ENCODE measurements at regions not wholly inside any gene's neighbourhood (a gene's known extent, or its start where the extent isn't known, plus 50 kb on each side); places are given as distances from the start of the nearest gene placed in this dataset.
"Not testable (repeated sequence)": the region's sequence is repeated elsewhere in the genome, so short reads cannot be mapped to it uniquely, and the experiment has no call there.

DNA sequence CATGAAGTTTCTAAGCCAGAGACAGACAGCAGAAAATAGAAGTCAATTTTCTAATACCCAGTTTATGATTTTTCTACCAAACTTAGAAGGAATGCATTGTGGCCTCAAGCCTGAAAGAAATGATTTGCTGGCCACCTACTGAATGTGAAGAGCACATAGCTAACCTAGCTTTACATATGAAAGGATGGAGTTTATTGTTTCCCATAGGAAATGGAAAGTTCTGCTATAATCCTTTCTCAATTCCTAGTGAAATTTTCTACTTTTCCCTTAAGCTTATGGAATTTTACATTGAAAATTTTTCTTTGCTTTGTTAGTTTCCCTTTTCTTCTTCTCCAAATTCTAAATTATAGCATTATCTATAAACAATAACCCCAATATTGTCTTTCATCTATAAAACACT lies 110.1 kb downstream of the TMEM167A start:
- Histone ChIP-seq H3K27ac (ENCODE audit: low read depth in 2 of 2, low read length in 2 of 2) (no peak overlapping the region), H3K27me3 (ENCODE audit: control insufficient read depth in 2 of 2, insufficient read depth in 2 of 2, low read length in 2 of 2) (no peaks in the 10 kb centered on the region), H3K36me3 (ENCODE audit: control insufficient read depth in 2 of 2, insufficient read depth in 2 of 2, low read length in 2 of 2) (no peaks in the 10 kb centered on the region), H3K9me3 (ENCODE audit: control insufficient read depth in 2 of 2, low read length in 2 of 2) (no peaks in the 10 kb centered on the region), H3K4me1 (ENCODE audit: control insufficient read depth in 2 of 2, insufficient read depth in 2 of 2, low read length in 2 of 2) (no peaks in the 10 kb centered on the region), H3K4me3 (ENCODE audit: low read length in 2 of 2) (no peak overlapping the region), H3K9ac (ENCODE audit: low read depth in 1 of 2, low read length in 2 of 2) (no peak overlapping the region)

DNA sequence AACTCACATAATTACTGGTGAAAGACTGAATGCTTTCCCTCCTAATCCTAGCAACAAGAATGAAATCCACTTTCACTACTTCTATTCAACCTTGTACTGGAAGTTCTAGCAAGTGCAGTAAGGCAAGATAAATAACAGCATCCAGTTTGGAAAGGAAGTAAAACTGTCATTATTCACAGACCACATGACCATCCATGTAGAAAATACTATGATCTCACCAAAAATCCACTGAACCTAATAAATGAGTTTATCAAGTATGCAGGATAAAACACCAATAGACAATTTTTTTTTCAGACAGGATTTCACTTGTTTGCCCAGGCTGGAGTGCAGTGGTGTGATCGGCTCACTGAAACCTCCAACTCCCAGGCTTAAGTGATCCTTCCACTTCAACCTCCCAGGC lies 117.7 kb downstream of the TMEM167A start:
- no peak overlapping the region for H3K27ac ChIP-seq (ENCODE audit: low read depth in 2 of 2, low read length in 2 of 2)
- no peak overlapping the region for H3K4me3 ChIP-seq (ENCODE audit: low read length in 2 of 2)
- no peak overlapping the region for H3K9ac ChIP-seq (ENCODE audit: low read depth in 1 of 2, low read length in 2 of 2)
- no peaks in the 10 kb centered on the region for H3K27me3 ChIP-seq (ENCODE audit: control insufficient read depth in 2 of 2, insufficient read depth in 2 of 2, low read length in 2 of 2)
- no peaks in the 10 kb centered on the region for H3K4me1 ChIP-seq (ENCODE audit: control insufficient read depth in 2 of 2, insufficient read depth in 2 of 2, low read length in 2 of 2)
- H3K9me3 ChIP-seq (ENCODE audit: control insufficient read depth in 2 of 2, low read length in 2 of 2): no peaks in the 10 kb centered on the region
- no peaks in the 10 kb centered on the region for H3K36me3 ChIP-seq (ENCODE audit: control insufficient read depth in 2 of 2, insufficient read depth in 2 of 2, low read length in 2 of 2)

DNA sequence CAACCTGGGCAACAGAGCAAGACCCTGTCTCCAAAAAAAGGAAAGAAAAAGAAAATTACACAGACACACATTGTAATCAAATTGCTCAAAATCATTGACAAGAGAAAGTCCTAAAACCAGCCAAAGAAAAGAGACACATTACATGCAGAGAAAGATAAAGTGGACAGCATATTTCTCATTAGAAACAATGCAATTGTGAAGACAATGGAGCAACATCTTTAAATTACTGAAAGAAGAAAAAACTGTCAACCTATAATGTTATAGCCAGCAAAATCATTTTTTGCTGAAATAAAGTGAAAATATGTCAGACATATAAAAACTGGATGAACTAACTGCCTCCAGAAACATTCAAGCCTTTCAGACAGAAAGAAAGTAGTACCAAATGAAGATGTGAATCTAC lies 120.6 kb downstream of the TMEM167A start:
- Histone ChIP-seq H3K27ac (ENCODE audit: low read depth in 2 of 2, low read length in 2 of 2) (no peak overlapping the region), H3K9me3 (ENCODE audit: control insufficient read depth in 2 of 2, low read length in 2 of 2) (no peaks in the 10 kb centered on the region), H3K4me1 (ENCODE audit: control insufficient read depth in 2 of 2, insufficient read depth in 2 of 2, low read length in 2 of 2) (no peaks in the 10 kb centered on the region), H3K4me3 (ENCODE audit: low read length in 2 of 2) (no peak overlapping the region), H3K9ac (ENCODE audit: low read depth in 1 of 2, low read length in 2 of 2) (no peak overlapping the region), H3K36me3 (ENCODE audit: control insufficient read depth in 2 of 2, insufficient read depth in 2 of 2, low read length in 2 of 2) (no peaks in the 10 kb centered on the region), H3K27me3 (ENCODE audit: control insufficient read depth in 2 of 2, insufficient read depth in 2 of 2, low read length in 2 of 2) (no peaks in the 10 kb centered on the region)

DNA sequence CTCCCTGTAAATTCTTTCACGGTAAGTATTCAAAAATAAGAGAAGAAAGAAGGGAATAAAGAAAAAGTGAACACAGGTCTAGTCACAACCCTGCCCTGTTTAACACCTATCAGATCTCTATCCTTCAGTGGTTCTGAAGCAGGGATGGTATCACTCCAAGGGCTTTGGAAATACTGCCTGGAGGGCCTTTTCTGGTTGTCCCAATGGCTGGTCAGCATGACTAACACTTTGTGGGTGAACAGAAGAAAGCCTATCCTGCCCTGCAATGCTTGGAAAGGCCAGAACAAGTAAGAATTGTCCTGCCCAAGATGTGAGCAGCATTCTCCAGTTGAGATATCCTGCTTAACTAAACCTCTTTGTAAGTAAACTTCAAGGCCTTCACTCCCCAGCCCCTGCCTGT lies 124.9 kb downstream of the TMEM167A start:
- no peak overlapping the region for H3K27ac ChIP-seq (ENCODE audit: low read depth in 2 of 2, low read length in 2 of 2)
- no peak overlapping the region for H3K4me3 ChIP-seq (ENCODE audit: low read length in 2 of 2)
- H3K36me3 ChIP-seq (ENCODE audit: control insufficient read depth in 2 of 2, insufficient read depth in 2 of 2, low read length in 2 of 2): no peaks in the 10 kb centered on the region
- H3K4me1 ChIP-seq (ENCODE audit: control insufficient read depth in 2 of 2, insufficient read depth in 2 of 2, low read length in 2 of 2): no peaks in the 10 kb centered on the region
- H3K9ac ChIP-seq (ENCODE audit: low read depth in 1 of 2, low read length in 2 of 2): no peak overlapping the region
- H3K27me3 ChIP-seq (ENCODE audit: control insufficient read depth in 2 of 2, insufficient read depth in 2 of 2, low read length in 2 of 2): no peaks in the 10 kb centered on the region
- no peaks in the 10 kb centered on the region for H3K9me3 ChIP-seq (ENCODE audit: control insufficient read depth in 2 of 2, low read length in 2 of 2)

DNA sequence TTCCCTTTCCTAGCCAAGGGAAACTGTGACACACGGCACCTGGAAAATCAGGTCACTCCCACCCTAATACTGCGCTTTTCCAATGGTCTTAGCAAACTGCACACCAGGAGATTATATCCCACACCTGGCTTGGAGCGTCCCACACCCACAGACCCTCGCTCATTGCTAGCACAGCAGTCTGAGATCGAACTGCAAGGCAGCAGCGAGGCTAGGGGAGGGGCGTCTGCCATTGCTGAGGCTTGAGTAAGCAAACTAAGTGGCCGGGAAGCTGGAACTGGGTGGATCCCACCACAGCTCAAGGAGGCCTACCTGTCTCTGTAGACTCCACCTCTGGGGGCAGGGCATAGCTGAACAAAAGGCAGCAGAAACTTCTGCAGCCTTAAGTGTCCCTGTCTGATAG lies 132.9 kb downstream of the TMEM167A start:
- not testable (repeated sequence) for H3K27ac ChIP-seq (ENCODE audit: low read depth in 2 of 2, low read length in 2 of 2); H3K27me3 ChIP-seq (ENCODE audit: control insufficient read depth in 2 of 2, insufficient read depth in 2 of 2, low read length in 2 of 2); H3K4me1 ChIP-seq (ENCODE audit: control insufficient read depth in 2 of 2, insufficient read depth in 2 of 2, low read length in 2 of 2); H3K9me3 ChIP-seq (ENCODE audit: control insufficient read depth in 2 of 2, low read length in 2 of 2); H3K36me3 ChIP-seq (ENCODE audit: control insufficient read depth in 2 of 2, insufficient read depth in 2 of 2, low read length in 2 of 2); H3K4me3 ChIP-seq (ENCODE audit: low read length in 2 of 2); H3K9ac ChIP-seq (ENCODE audit: low read depth in 1 of 2, low read length in 2 of 2)

DNA sequence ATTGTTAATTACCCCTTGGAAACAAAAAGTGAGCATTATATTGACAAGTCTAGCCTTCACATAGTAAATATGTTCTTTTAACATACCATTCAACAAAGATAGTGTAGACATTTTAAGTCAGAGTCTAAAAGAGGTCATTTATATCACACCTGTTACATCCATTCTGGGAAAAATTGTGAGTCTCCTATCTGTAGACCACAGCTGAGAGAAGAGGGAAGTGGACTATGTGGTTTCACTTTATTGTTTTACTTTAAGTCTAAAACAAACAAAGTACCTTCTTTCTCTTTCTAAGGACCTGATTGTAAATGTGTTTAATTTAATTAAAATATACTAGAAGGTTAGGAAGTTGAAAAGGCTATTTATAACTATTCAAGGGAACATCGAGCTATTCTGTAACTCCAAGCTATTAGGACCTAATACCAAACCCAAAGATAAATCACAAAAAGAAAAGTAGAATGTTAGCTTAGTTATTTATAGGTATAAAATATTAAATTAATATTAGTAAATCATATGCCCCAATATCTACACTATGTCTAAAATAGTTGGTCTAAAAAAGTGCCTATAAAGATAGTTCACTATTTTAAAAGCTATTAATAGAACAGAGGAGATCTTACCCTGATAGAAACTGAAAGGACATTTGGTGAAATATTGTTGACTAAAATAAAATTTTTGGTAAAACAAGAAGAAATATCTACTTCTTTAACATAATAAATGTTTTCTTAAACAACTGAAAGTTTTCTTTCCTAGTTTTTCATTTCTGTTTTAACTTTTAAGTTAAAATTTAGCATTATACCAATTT lies 134.9 kb downstream of the TMEM167A start:
- no peak overlapping the region for H3K27ac ChIP-seq (ENCODE audit: low read depth in 2 of 2, low read length in 2 of 2)
- no peaks in the 10 kb centered on the region for H3K27me3 ChIP-seq (ENCODE audit: control insufficient read depth in 2 of 2, insufficient read depth in 2 of 2, low read length in 2 of 2)
- H3K9ac ChIP-seq (ENCODE audit: low read depth in 1 of 2, low read length in 2 of 2): no peak overlapping the region
- H3K4me1 ChIP-seq (ENCODE audit: control insufficient read depth in 2 of 2, insufficient read depth in 2 of 2, low read length in 2 of 2): no peaks in the 10 kb centered on the region
- H3K36me3 ChIP-seq (ENCODE audit: control insufficient read depth in 2 of 2, insufficient read depth in 2 of 2, low read length in 2 of 2): no peaks in the 10 kb centered on the region
- H3K4me3 ChIP-seq (ENCODE audit: low read length in 2 of 2): no peak overlapping the region
- no peaks in the 10 kb centered on the region for H3K9me3 ChIP-seq (ENCODE audit: control insufficient read depth in 2 of 2, low read length in 2 of 2)

DNA sequence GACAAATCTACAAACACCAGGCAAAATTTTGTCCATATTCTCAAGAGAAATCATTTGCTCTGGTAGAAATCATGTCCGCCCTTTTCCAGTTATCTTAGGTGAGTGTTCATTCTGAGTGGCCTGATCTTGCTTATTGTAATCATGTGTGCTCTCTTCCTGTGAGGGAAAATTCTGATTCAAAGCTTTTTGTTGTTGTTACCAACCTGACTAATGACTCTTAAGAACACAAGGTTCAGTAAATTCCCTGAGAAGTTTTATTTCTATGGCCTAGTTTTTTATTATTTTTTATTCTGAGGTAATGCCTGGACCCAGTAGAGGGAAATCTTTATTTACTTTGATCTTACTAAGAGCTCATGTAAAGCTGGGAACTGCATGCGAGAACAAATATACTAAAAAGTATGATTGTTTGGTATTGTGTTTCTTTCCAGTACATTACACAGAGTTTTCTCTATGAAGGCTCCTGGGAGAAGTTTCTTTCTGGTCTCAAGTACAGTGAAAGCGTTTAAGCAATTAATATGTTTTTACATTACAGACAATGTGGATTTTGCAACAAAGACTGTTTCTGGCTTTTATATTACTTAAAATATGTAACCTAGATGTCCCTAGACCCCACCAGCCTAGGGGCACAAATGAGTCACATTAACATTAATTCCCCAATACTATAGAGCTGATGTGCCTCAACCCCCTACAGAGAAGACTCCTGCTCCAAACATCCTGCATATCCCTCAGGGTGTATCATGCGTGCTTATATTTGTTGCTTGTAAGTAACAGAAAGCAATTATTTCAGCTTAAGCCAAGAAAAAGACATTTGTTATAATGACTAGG lies 138.1 kb downstream of the TMEM167A start:
- H3K9me3 ChIP-seq (ENCODE audit: control insufficient read depth in 2 of 2, low read length in 2 of 2): no peaks in the 10 kb centered on the region
- H3K4me3 ChIP-seq (ENCODE audit: low read length in 2 of 2): no peak overlapping the region
- H3K27ac ChIP-seq (ENCODE audit: low read depth in 2 of 2, low read length in 2 of 2): no peak overlapping the region
- H3K36me3 ChIP-seq (ENCODE audit: control insufficient read depth in 2 of 2, insufficient read depth in 2 of 2, low read length in 2 of 2): no peaks in the 10 kb centered on the region
- H3K9ac ChIP-seq (ENCODE audit: low read depth in 1 of 2, low read length in 2 of 2): no peak overlapping the region
- H3K4me1 ChIP-seq (ENCODE audit: control insufficient read depth in 2 of 2, insufficient read depth in 2 of 2, low read length in 2 of 2): no peaks in the 10 kb centered on the region
- H3K27me3 ChIP-seq (ENCODE audit: control insufficient read depth in 2 of 2, insufficient read depth in 2 of 2, low read length in 2 of 2): no peaks in the 10 kb centered on the region

DNA sequence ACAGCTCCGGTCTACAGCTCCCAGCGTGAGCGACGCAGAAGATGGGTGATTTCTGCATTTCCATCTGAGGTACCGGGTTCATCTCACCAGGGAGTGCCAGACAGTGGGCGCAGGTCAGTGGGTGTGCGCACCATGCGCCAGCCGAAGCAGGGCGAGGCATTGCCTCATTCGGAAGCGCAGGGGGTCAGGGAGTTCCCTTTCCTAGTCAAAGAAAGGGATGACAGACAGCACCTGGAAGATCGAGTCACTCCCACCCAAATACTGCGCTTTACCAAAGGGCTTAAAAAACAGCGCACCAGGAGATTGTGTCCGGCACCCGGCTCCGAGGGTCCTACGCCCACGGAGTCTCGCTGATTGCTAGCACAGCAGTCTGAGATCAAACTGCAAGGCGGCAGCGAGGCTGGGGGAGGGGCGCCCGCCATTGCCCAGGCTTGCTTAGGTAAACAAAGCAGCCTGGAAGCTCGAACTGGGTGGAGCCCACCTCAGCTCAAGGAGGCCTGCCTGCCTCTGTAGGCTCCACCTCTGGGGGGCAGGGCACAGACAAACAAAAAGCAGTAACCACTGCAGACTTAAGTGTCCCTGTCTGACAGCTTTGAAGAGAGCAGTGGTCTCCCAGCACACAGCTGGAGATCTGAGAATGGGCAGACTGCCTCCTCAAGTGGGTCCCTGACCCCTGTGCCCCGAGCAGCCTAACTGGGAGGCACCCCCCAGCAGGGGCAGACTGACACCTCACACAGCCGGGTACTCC lies 144.5 kb downstream of the TMEM167A start:
- not testable (repeated sequence) for H3K4me1 ChIP-seq (ENCODE audit: control insufficient read depth in 2 of 2, insufficient read depth in 2 of 2, low read length in 2 of 2); H3K27ac ChIP-seq (ENCODE audit: low read depth in 2 of 2, low read length in 2 of 2); H3K9me3 ChIP-seq (ENCODE audit: control insufficient read depth in 2 of 2, low read length in 2 of 2); H3K9ac ChIP-seq (ENCODE audit: low read depth in 1 of 2, low read length in 2 of 2); H3K4me3 ChIP-seq (ENCODE audit: low read length in 2 of 2); H3K36me3 ChIP-seq (ENCODE audit: control insufficient read depth in 2 of 2, insufficient read depth in 2 of 2, low read length in 2 of 2); H3K27me3 ChIP-seq (ENCODE audit: control insufficient read depth in 2 of 2, insufficient read depth in 2 of 2, low read length in 2 of 2)

DNA sequence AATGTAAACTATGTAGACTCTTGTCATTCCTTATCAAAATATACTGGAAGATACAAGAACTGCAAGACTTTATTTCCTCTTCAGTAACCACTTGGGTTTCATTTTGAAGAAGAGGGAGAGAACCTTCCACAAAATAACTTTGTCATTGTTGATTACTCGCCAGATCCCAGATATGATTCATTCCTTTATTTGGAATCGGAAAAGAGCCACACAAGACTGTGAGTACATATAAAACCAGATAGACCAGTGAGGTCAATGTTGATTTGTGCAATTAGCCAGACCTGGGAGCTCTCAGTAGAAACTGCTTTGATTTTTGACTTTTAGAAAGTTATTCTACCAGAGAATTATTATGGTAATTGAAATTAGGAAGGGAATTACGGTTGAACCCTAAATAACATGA lies 146.1 kb downstream of the TMEM167A start:
- Histone ChIP-seq H3K4me1 (ENCODE audit: control insufficient read depth in 2 of 2, insufficient read depth in 2 of 2, low read length in 2 of 2) (no peaks in the 10 kb centered on the region), H3K4me3 (ENCODE audit: low read length in 2 of 2) (no peak overlapping the region), H3K9ac (ENCODE audit: low read depth in 1 of 2, low read length in 2 of 2) (no peak overlapping the region), H3K27ac (ENCODE audit: low read depth in 2 of 2, low read length in 2 of 2) (no peak overlapping the region), H3K9me3 (ENCODE audit: control insufficient read depth in 2 of 2, low read length in 2 of 2) (no peaks in the 10 kb centered on the region), H3K36me3 (ENCODE audit: control insufficient read depth in 2 of 2, insufficient read depth in 2 of 2, low read length in 2 of 2) (no peaks in the 10 kb centered on the region), H3K27me3 (ENCODE audit: control insufficient read depth in 2 of 2, insufficient read depth in 2 of 2, low read length in 2 of 2) (no peaks in the 10 kb centered on the region)

DNA sequence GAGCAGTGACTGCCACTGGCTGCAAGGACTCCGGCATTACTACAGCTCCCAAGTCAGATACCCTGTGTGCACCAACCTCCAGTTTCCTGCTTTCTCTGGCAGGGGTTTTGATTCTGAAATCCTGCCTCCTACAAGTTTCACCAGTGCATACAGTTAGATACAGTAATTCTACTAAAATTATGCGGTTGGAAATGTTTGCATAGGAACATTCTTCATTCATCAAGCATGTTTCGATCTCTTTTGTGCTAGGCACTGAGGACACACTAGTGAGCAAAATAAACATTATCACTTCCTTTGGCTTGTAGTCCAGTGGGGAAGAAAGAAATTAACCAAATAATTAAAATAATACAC lies 152.2 kb downstream of the TMEM167A start:
- H3K4me1 ChIP-seq (ENCODE audit: control insufficient read depth in 2 of 2, insufficient read depth in 2 of 2, low read length in 2 of 2): no peaks in the 10 kb centered on the region
- no peaks in the 10 kb centered on the region for H3K27me3 ChIP-seq (ENCODE audit: control insufficient read depth in 2 of 2, insufficient read depth in 2 of 2, low read length in 2 of 2)
- H3K9me3 ChIP-seq (ENCODE audit: control insufficient read depth in 2 of 2, low read length in 2 of 2): no peaks in the 10 kb centered on the region
- no peak overlapping the region for H3K9ac ChIP-seq (ENCODE audit: low read depth in 1 of 2, low read length in 2 of 2)
- no peak overlapping the region for H3K4me3 ChIP-seq (ENCODE audit: low read length in 2 of 2)
- H3K36me3 ChIP-seq (ENCODE audit: control insufficient read depth in 2 of 2, insufficient read depth in 2 of 2, low read length in 2 of 2): no peaks in the 10 kb centered on the region
- H3K27ac ChIP-seq (ENCODE audit: low read depth in 2 of 2, low read length in 2 of 2): no peak overlapping the region
